RWPE2 (cell line): ENCODE measurements at regions not wholly inside any gene's neighbourhood (a gene's known extent, or its start where the extent isn't known, plus 50 kb on each side); places are given as distances from the start of the nearest gene placed in this dataset.

Source experiments
- ATAC-seq: fragments of 200-7000 bp; cut with Tn5 transposase; 3 replicates; pipeline ENCODE4 v1.9.1; 2021; ENCODE audit warnings: low read depth
- DNase-seq: peaks from one replicate; pipeline ENCODE4 v3.0.0-alpha.2; 2020; ENCODE audit warnings: low spot score
- H3K27ac ChIP-seq: fragments of 450-650 bp; 2 replicates; pipeline ENCODE4 v1.5.1; 2017; ENCODE audit warnings: mild to moderate bottlenecking; ENCODE audit not compliant: poor library complexity, severe bottlenecking
- H3K27me3 ChIP-seq: fragments of 250-450 bp; sonication (Bioruptor Pico); 2 replicates; pipeline ENCODE4 v1.5.1; 2021; ENCODE audit warnings: mild to moderate bottlenecking, moderate library complexity; ENCODE audit not compliant: insufficient read depth, poor library complexity, severe bottlenecking
- H3K36me3 ChIP-seq: fragments of 250-450 bp; sonication (Bioruptor Pico); 2 replicates; pipeline ENCODE4 v1.5.1; 2020; ENCODE audit warnings: low read depth, mild to moderate bottlenecking, moderate library complexity
- H3K4me1 ChIP-seq: fragments of 250-450 bp; sonication (Bioruptor Pico); 2 replicates; pipeline ENCODE4 v1.5.1; 2021; ENCODE audit warnings: mild to moderate bottlenecking, moderate library complexity; ENCODE audit not compliant: insufficient read depth, poor library complexity, severe bottlenecking
- H3K4me3 ChIP-seq: fragments of 250-450 bp; sonication (Bioruptor Pico); 2 replicates; pipeline ENCODE4 v1.5.1; 2021; ENCODE audit warnings: mild to moderate bottlenecking, moderate library complexity; ENCODE audit not compliant: severe bottlenecking
- H3K9me3 ChIP-seq: fragments of 250-450 bp; sonication (Bioruptor Pico); 2 replicates; pipeline ENCODE4 v1.5.1; 2021; ENCODE audit warnings: mild to moderate bottlenecking, moderate library complexity; ENCODE audit not compliant: severe bottlenecking
- TF ChIP-seq, protein P1 (sequence below): fragments of 450-650 bp; IDR thresholded peaks from one replicate; pipeline ENCODE4 v1.5.1; 2017; ENCODE audit warnings: mild to moderate bottlenecking, moderate library complexity; ENCODE audit not compliant: poor library complexity, severe bottlenecking

GRCh38 chr6:164436976-164437375, 872.4 kb downstream of the C6orf118 start:
- Histone ChIP-seq H3K4me3 (no peak overlapping the region), H3K4me1 (no peaks in the 10 kb centered on the region), H3K27ac (no peak overlapping the region), H3K36me3 (no peaks in the 10 kb centered on the region), H3K27me3 (no peaks in the 10 kb centered on the region), H3K9me3 (no peaks in the 10 kb centered on the region)
- TF ChIP-seq, protein P1, sequence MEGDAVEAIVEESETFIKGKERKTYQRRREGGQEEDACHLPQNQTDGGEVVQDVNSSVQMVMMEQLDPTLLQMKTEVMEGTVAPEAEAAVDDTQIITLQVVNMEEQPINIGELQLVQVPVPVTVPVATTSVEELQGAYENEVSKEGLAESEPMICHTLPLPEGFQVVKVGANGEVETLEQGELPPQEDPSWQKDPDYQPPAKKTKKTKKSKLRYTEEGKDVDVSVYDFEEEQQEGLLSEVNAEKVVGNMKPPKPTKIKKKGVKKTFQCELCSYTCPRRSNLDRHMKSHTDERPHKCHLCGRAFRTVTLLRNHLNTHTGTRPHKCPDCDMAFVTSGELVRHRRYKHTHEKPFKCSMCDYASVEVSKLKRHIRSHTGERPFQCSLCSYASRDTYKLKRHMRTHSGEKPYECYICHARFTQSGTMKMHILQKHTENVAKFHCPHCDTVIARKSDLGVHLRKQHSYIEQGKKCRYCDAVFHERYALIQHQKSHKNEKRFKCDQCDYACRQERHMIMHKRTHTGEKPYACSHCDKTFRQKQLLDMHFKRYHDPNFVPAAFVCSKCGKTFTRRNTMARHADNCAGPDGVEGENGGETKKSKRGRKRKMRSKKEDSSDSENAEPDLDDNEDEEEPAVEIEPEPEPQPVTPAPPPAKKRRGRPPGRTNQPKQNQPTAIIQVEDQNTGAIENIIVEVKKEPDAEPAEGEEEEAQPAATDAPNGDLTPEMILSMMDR = no peak
- DNase-seq (no peak), ATAC-seq (no peak)

- no peaks in the 10 kb centered on the region for H3K9me3 ChIP-seq
- H3K4me3 ChIP-seq = no peak overlapping the region
- H3K36me3 ChIP-seq = no peaks in the 10 kb centered on the region
- no peaks in the 10 kb centered on the region for H3K27me3 ChIP-seq
- ATAC-seq (no peak), DNase-seq (no peak)
- no peaks in the 10 kb centered on the region for H3K4me1 ChIP-seq
- H3K27ac ChIP-seq = no peak overlapping the region
- TF ChIP-seq, protein P1 = no peak
Observed at GRCh38 chr6:164427728-164428402, 881.5 kb downstream of the C6orf118 start.

- no peak for ATAC-seq
- DNase-seq = no peak
- H3K36me3 ChIP-seq = no peaks in the 10 kb centered on the region
- no peak overlapping the region for H3K4me3 ChIP-seq
- H3K27ac ChIP-seq = no peak overlapping the region
- H3K27me3 ChIP-seq = no peaks in the 10 kb centered on the region
- TF ChIP-seq, protein P1 = no peak
- H3K4me1 ChIP-seq = no peaks in the 10 kb centered on the region
- no peaks in the 10 kb centered on the region for H3K9me3 ChIP-seq
Observed at GRCh38 chr6:164424489-164424888, 884.9 kb downstream of the C6orf118 start.

DNA sequence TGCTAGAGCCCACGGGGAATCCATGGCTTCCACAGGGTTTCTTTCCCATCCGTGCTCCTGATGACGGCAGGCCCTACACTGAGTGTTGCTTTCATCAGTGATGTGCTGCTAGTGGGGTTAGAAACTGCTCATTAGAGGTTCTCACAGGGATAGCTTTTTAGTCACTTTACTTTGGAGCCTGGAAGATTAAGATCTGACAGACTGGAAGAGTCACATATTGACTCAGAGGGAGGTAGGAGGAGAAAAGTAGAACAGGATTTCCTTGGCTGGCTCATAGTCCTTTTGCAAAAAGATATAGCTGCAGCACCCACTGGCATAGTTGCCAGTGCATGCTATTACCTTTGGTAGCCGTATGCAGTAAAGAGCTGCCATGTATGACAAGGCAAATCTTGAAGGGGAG, 890.3 kb downstream of the C6orf118 start:
- Histone ChIP-seq H3K9me3 (no peaks in the 10 kb centered on the region), H3K27ac (no peak overlapping the region), H3K27me3 (no peaks in the 10 kb centered on the region), H3K4me3 (no peak overlapping the region), H3K4me1 (no peaks in the 10 kb centered on the region), H3K36me3 (no peaks in the 10 kb centered on the region)
- no peak for ATAC-seq
- TF ChIP-seq, protein P1 = no peak
- no peak for DNase-seq

GRCh38 chr6:164418262-164418588, 891.2 kb downstream of the C6orf118 start:
- DNase-seq = no peak
- no peak overlapping the region for H3K27ac ChIP-seq
- TF ChIP-seq, protein P1 = no peak
- no peaks in the 10 kb centered on the region for H3K9me3 ChIP-seq
- no peaks in the 10 kb centered on the region for H3K36me3 ChIP-seq
- ATAC-seq = no peak
- H3K4me3 ChIP-seq = no peak overlapping the region
- H3K27me3 ChIP-seq = no peaks in the 10 kb centered on the region
- H3K4me1 ChIP-seq = no peaks in the 10 kb centered on the region
